HG02870 (cell line): ENCODE measurements at regions not wholly inside any gene's neighbourhood (a gene's known extent, or its start where the extent isn't known, plus 50 kb on each side); places are given as distances from the start of the nearest gene placed in this dataset.

ENCODE experiments used
- ATAC-seq: cut with Tn5 transposase; IDR thresholded peaks from one replicate; pipeline ENCODE4 v1.9.1; 2021; ENCODE audit warnings: mild to moderate bottlenecking, moderate library complexity; ENCODE audit not compliant: unreplicated experiment

- ATAC-seq: no peak
Measured at GRCh38 chr18:39037925-39038324, 1472.3 kb upstream of the CELF4 start.

DNA sequence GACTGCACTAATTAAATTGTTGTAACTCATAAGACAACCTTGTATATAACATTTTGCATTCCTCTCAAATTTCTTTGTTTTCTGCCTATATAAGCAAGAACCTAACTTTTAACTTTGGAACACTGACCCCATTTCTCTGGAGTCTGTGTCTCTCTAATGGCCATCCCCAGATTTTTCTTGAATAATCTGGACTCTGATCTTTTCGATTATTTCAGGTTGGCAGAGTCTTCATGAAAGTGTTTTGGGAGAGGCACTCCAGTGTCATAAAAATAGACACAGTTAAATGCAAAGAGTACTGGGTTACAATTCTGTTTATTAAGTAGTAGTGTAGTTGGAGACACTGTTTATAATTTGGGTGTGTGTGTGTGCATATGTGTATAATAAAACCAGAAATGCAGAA lies 1467.7 kb upstream of the CELF4 start:
- no peak for ATAC-seq

GRCh38 chr18:39031647-39032046 lies 1466.0 kb upstream of the CELF4 start:
- ATAC-seq: no peak

GRCh38 chr18:39030124-39030655 lies 1464.6 kb upstream of the CELF4 start:
- no peak for ATAC-seq

DNA sequence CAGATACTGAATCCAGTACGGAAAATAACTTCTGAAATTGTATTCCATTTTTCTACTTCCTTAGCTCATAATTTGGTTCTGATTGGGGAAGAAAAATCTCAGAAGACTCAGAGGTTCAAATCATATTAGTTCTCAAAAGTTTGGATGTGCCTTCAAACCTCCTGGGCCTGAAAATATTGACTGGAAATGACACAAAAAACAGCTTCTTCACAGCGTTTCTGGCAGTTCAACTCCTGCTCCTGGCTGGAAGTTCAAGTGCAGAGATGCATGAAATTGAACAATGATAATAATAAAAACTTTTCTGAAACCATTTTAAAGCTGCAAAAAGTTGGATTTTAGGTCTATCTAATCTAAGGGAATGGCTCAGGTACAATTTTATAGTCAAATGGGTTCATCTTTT lies 1459.9 kb upstream of the CELF4 start:
- ATAC-seq: no peak

GRCh38 chr18:39019989-39020388 lies 1454.4 kb upstream of the CELF4 start:
- no peak for ATAC-seq

- ATAC-seq: no peak
Measured at GRCh38 chr18:39007031-39007902, 1441.7 kb upstream of the CELF4 start.

- ATAC-seq: no peak
Measured at GRCh38 chr18:38996056-38996455, 1430.5 kb upstream of the CELF4 start.

- no peak for ATAC-seq
Measured at GRCh38 chr18:38993342-38993741, 1427.7 kb upstream of the CELF4 start.

DNA sequence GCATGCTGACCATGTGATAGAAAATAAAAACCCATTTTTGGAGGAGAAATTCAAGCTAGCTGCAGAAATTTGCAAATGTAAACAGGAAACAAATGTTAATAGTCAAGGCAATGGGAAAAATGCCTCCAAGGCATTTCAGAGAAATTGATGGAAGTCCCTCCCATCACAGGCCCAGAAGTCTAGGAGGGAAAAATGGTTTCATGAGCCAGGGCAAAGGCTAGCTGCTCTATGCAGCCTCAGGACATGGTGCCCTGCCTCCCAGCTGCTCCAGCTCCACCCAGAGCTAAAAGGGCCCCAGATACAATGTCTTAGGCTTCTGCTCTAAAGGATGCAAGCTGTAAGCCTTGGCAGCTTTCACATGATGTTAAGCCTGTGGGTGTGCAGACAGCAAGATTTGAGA lies 1419.4 kb upstream of the CELF4 start:
- ATAC-seq: no peak

- no peak for ATAC-seq
Measured at GRCh38 chr18:38982072-38982471, 1416.5 kb upstream of the CELF4 start.

DNA sequence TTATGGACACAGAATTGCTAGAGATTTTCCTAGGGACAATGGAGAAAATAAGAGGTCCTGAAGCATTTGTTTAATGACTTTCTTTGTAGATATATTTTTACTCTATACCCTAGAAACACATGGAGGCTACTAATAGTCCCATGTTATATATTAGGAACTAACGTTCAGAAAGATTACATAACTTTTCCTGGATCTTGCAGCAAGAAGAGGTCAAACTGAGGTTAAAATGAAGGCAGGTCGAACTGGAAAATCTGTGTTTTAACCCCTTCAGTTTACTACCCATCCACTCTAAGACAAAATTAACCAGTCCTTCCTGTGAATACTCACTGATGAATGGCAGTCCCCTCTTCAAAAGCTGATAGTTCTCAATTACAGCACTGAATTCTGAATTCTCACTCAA lies 1415.8 kb upstream of the CELF4 start:
- ATAC-seq: no peak

GRCh38 chr18:38980420-38980819 lies 1414.8 kb upstream of the CELF4 start:
- no peak for ATAC-seq

DNA sequence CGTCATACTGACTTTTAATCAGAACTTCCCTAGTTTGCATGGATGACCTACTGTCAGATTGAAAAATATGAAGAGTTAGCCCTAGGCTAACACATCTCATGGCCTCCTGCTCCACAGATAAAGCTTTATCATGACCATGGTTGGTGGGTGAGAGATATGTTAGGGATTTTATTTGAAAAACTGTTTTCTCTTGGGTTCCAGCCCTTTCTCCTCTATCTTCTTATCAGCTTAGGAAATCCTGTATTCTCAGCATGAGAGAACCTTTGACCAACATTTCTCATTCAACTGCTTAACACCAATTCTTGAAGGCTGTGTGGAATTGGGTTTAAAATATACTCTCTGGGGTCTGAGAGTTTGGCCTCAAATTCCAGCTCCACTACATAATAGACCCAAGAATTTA lies 1407.0 kb upstream of the CELF4 start:
- ATAC-seq: no peak

DNA sequence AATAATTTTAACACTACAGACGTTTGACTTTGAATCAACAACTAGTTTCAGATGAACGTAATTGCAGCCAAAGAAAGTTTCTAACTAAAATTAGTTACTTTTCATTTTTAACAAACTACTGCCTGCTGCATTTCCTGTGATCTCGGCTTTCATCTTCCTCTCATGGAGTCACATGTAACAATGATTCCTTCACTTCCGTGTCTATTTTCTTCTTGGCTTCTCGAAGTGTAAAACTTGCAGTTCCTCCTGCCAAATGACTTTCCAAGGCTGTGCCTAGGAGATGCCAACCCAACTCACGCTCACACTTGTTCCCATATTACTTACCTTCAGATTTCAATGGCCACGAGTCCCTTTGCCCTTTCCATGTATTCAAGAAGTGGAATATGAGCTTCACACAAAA lies 1406.3 kb upstream of the CELF4 start:
- no peak for ATAC-seq

GRCh38 chr18:38966841-38967240 lies 1401.2 kb upstream of the CELF4 start:
- no peak for ATAC-seq

DNA sequence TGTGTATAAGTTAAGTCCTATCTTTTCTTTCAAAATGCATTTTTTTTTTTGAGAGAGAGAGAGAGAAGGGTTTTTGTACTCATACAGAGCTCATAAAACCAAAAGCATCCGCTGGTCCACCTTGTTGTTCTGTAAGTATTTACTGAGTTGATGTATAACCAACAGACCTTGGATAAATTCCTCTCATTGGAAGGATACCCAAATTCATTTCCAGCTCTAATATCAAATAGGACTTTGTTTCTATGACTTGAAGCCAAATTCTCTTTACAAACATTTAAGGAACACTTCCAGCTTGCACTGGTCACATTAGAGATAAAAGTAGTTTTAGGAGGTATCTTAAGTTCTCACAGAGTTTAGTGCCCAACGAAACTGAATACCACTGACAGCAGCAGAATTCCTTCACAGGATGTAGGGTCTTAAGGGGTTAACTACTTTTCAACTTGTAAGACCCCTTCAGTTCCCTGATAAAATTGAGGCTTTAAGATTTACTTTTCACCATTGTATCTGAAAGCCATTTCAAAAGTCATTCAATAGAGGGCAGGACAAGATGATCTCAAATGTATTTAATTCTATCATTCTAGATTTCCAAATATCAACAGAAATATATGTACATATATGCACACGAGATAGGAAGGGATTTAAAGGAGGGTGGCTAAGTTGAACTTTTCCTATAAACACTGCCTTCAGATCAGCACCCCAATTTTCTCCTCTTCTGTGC lies 1398.5 kb upstream of the CELF4 start:
- no peak for ATAC-seq

DNA sequence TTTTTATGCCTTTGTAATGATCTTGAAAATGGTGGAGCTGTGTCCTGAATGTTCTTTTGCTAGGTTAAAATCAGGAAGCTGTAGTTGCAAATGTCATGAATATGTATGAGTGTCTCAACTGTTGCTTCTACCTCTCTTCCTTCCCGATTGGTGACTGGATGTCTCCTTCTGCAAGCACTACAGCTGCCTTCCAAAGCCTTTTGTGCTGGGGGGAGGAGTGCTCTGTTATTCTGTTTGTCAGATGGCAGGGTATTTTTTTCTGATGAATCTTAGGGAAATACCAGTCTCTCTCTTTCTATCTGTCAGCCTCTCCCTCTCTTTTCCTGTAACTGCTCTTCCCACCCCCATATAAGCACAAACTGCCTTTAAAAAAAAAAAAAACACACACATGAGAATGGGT lies 1396.3 kb upstream of the CELF4 start:
- no peak for ATAC-seq

- ATAC-seq: no peak
Measured at GRCh38 chr18:38957736-38958135, 1392.1 kb upstream of the CELF4 start.

- ATAC-seq: no peak
Measured at GRCh38 chr18:38956068-38956467, 1390.5 kb upstream of the CELF4 start.

DNA sequence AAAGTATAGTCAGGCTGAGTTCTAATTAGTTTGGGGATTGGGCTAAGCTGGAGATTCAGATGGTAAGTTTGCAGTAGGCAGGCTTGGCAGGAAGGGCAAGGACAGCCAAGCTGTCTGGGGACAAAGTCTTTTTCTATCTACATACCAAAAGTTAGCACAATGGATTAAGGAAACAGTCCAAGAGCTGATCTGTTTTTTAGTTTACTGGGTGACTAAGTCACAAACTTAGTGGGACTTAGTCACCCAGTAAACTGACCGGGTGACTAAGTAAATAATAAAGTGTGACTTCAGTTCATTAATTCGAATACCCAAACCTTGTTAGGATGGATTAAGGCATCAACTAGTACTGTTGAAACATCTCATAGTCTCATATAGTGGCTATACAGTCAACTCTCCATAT lies 1386.0 kb upstream of the CELF4 start:
- ATAC-seq: no peak

GRCh38 chr18:38948436-38948835 lies 1382.8 kb upstream of the CELF4 start:
- no peak for ATAC-seq
